OCI-LY3 (cell line): ENCODE measurements at regions not wholly inside any gene's neighbourhood (a gene's known extent, or its start where the extent isn't known, plus 50 kb on each side); places are given as distances from the start of the nearest gene placed in this dataset.

Experiments
- H2AFZ ChIP-seq: fragments of 200-600, 300-600 bp; shearing (Covaris generic); 2 replicates; pipeline ENCODE4 v1.6.0; 2014; ENCODE audit warnings: antibody characterized with exemption, low read depth, low read length
- H3K27ac ChIP-seq: fragments of 200-600, 300-600 bp; sonication (generic); 2 replicates; pipeline ENCODE4 v1.5.1; 2014; ENCODE audit warnings: mild to moderate bottlenecking, low read length, moderate library complexity, mixed read lengths
- H3K27me3 ChIP-seq: fragments of 200-600, 300-600 bp; sonication (generic); 2 replicates; pipeline ENCODE4 v1.6.1; 2014; ENCODE audit warnings: low read depth, low read length, mixed read lengths
- H3K36me3 ChIP-seq: fragments of 200-600, 300-600 bp; sonication (generic); replicated peaks from 2 replicates; pipeline ENCODE3; 2014; ENCODE audit warnings: low read depth, low read length, mixed read lengths
- H3K4me1 ChIP-seq: fragments of 300-600, 200-600 bp; sonication (generic); 2 replicates; pipeline ENCODE4 v1.6.1; 2014; ENCODE audit warnings: low read length, mixed read lengths
- H3K4me2 ChIP-seq: fragments of 200-600, 300-600 bp; sonication (generic); 2 replicates; pipeline ENCODE4 v1.6.1; 2014; ENCODE audit warnings: low read length, mixed read lengths
- H3K4me3 ChIP-seq: fragments of 300-600, 200-600 bp; sonication (generic); 2 replicates; pipeline ENCODE4 v1.5.1; 2014; ENCODE audit warnings: antibody characterized with exemption, mild to moderate bottlenecking, low read length, moderate library complexity
- H3K79me2 ChIP-seq: fragments of 300-600, 200-600 bp; shearing (Covaris generic); 2 replicates; pipeline ENCODE4 v1.6.1; 2014; ENCODE audit warnings: mild to moderate bottlenecking, low read length, mixed read lengths
- H3K9ac ChIP-seq: fragments of 300-600, 200-600 bp; shearing (Covaris generic); 2 replicates; pipeline ENCODE4 v1.6.0; 2014; ENCODE audit warnings: mild to moderate bottlenecking, low read length, moderate library complexity
- H3K9me3 ChIP-seq: fragments of 200-600, 300-600 bp; shearing (Covaris generic); 2 replicates; pipeline ENCODE4 v1.6.1; 2014; ENCODE audit warnings: low read length, mixed read lengths; ENCODE audit not compliant: insufficient read depth
- H4K20me1 ChIP-seq: fragments of 200-600, 300-600 bp; sonication (generic); 2 replicates; pipeline ENCODE4 v1.6.1; 2016; ENCODE audit warnings: low read length, mixed read lengths; ENCODE audit not compliant: insufficient read depth
- EZH2phosphoT487 ChIP-seq: fragments of 200-600 bp; shearing (Covaris generic); IDR thresholded peaks from 2 replicates; pipeline ENCODE4 v1.6.1; 2018; ENCODE audit warnings: antibody characterized with exemption, mixed run types, low read depth
- TF ChIP-seq, protein P1 (sequence below): fragments of 200-600, 300-600 bp; sonication (generic); IDR thresholded peaks from 2 replicates; pipeline ENCODE4 v1.5.1; 2014; ENCODE audit warnings: antibody characterized with exemption, low read length, low read depth

DNA sequence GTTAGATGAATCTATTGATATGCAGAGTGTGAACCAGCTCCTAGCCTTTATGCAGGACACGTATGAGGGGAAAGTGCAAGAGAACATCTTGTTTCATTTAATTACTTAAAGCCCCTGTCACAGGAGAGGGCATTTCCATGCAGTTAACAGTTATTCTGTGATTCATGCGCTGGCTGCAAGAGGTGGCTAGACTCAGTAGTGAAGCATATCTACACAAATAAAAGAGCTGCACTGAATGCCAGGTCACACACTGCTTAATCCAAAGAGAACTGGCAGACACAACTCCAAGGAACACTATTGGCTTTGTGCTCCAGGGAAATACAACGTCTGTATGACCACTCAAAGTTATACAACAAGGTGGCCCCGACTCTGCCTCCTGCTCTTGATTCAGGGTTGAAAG, 394.1 kb downstream of the C12orf75 start:
- H3K4me3 ChIP-seq: no peak overlapping the region
- no peaks in the 10 kb centered on the region for H3K79me2 ChIP-seq
- no peaks in the 10 kb centered on the region for H3K36me3 ChIP-seq
- peaks cover 42% of the 10 kb centered on the region for H3K4me1 ChIP-seq
- no peak overlapping the region for H2AFZ ChIP-seq
- no peak for TF ChIP-seq EZH2phosphoT487
- TF ChIP-seq, protein P1, sequence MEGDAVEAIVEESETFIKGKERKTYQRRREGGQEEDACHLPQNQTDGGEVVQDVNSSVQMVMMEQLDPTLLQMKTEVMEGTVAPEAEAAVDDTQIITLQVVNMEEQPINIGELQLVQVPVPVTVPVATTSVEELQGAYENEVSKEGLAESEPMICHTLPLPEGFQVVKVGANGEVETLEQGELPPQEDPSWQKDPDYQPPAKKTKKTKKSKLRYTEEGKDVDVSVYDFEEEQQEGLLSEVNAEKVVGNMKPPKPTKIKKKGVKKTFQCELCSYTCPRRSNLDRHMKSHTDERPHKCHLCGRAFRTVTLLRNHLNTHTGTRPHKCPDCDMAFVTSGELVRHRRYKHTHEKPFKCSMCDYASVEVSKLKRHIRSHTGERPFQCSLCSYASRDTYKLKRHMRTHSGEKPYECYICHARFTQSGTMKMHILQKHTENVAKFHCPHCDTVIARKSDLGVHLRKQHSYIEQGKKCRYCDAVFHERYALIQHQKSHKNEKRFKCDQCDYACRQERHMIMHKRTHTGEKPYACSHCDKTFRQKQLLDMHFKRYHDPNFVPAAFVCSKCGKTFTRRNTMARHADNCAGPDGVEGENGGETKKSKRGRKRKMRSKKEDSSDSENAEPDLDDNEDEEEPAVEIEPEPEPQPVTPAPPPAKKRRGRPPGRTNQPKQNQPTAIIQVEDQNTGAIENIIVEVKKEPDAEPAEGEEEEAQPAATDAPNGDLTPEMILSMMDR: no peak
- H3K9me3 ChIP-seq: no peaks in the 10 kb centered on the region
- H3K4me2 ChIP-seq: no peak overlapping the region
- H3K9ac ChIP-seq: no peak overlapping the region
- H4K20me1 ChIP-seq: no peaks in the 10 kb centered on the region
- no peaks in the 10 kb centered on the region for H3K27me3 ChIP-seq
- no peak overlapping the region for H3K27ac ChIP-seq

DNA sequence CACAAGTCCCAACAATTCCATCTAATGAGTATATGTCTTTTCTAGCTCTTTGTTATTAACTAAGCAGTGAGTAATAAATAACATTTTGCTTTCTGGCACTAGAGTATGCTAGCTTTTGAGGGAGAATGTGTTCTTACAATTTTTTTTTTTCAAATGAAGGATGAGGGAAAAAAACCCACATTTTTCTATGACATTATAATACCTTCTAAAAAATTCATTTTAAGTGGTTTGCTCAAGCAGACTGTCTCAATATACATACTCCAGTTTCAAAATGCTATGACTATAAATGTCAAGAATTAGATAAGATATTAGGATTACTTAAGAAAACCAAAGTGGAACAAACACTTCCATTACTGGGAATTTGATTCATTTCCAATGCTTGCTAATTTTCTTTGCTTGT, 394.6 kb downstream of the C12orf75 start:
- no peak overlapping the region for H3K9ac ChIP-seq
- TF ChIP-seq, protein P1: no peak
- no peak for TF ChIP-seq EZH2phosphoT487
- no peaks in the 10 kb centered on the region for H4K20me1 ChIP-seq
- no peaks in the 10 kb centered on the region for H3K36me3 ChIP-seq
- peaks cover 38% of the 10 kb centered on the region for H3K4me1 ChIP-seq
- H3K9me3 ChIP-seq: no peaks in the 10 kb centered on the region
- no peak overlapping the region for H3K4me2 ChIP-seq
- H3K27ac ChIP-seq: no peak overlapping the region
- H3K79me2 ChIP-seq: no peaks in the 10 kb centered on the region
- H3K4me3 ChIP-seq: no peak overlapping the region
- H2AFZ ChIP-seq: no peak overlapping the region
- no peaks in the 10 kb centered on the region for H3K27me3 ChIP-seq

DNA sequence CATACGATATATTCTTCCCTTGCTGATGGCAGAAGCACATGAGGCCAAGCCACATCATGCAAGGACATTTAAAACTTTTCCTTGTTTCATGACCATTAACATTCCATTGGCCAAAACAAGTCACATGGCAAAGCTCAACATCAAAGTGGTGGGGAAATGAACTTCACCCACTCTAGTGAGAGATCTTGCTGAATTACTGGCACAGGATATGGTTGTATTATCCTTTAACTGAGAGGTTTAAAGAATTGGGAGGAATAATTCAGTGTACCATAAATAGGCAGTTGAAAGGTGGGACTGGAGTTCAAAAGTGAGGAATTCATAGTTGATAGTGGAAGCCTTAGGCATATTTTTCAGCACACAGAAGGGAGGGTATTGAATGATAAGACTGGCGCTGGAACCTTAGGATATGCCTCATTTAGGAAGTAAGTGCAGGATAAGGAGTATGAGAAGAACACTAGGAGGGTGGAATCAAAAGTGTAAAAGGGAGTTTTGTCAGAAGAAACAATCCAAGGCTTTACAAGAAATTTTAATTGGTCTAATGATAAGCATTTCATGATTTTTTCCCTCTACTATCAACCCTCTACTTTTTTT, 398.8 kb downstream of the C12orf75 start:
- H3K27ac ChIP-seq: no peak overlapping the region
- H4K20me1 ChIP-seq: no peaks in the 10 kb centered on the region
- TF ChIP-seq, protein P1: no peak
- TF ChIP-seq EZH2phosphoT487: no peak
- no peaks in the 10 kb centered on the region for H3K79me2 ChIP-seq
- no peak overlapping the region for H3K9ac ChIP-seq
- peaks cover 6% of the 10 kb centered on the region for H3K4me1 ChIP-seq
- no peak overlapping the region for H3K4me2 ChIP-seq
- H2AFZ ChIP-seq: no peak overlapping the region
- H3K4me3 ChIP-seq: no peak overlapping the region
- no peaks in the 10 kb centered on the region for H3K9me3 ChIP-seq
- H3K36me3 ChIP-seq: no peaks in the 10 kb centered on the region
- no peaks in the 10 kb centered on the region for H3K27me3 ChIP-seq

DNA sequence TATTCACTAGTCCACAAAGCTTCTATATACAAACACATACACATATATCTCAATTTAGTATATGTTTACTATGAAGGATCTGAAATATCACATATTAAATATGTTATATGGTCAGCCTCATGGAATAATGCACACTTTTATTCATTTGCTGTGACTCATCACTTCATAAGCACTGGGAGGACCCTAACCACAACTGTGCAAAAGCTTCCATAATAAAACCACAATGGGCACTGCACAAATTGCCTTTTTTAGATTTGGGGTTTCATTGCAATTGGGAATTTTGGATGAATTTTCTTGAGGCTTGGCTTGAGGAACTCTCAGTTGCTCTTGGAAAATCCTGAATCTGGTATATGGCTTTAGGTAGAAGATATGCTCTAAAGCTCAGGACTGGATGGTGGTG, 399.4 kb downstream of the C12orf75 start:
- H2AFZ ChIP-seq: no peak overlapping the region
- H3K9me3 ChIP-seq: no peaks in the 10 kb centered on the region

More for the DNA sequence above, 399.4 kb downstream of the C12orf75 start:
- H3K4me2 ChIP-seq: no peak overlapping the region
- H3K4me1 ChIP-seq: peaks cover 6% of the 10 kb centered on the region
- H3K27ac ChIP-seq: no peak overlapping the region
- H4K20me1 ChIP-seq: no peaks in the 10 kb centered on the region
- no peaks in the 10 kb centered on the region for H3K27me3 ChIP-seq
- no peak overlapping the region for H3K9ac ChIP-seq
- H3K79me2 ChIP-seq: no peaks in the 10 kb centered on the region
- no peaks in the 10 kb centered on the region for H3K36me3 ChIP-seq
- no peak for TF ChIP-seq EZH2phosphoT487
- TF ChIP-seq, protein P1: no peak
- H3K4me3 ChIP-seq: no peak overlapping the region
